HG03280 (cell line): ENCODE measurements at regions not wholly inside any gene's neighbourhood (a gene's known extent, or its start where the extent isn't known, plus 50 kb on each side); places are given as distances from the start of the nearest gene placed in this dataset.

Experiments
- ATAC-seq: cut with Tn5 transposase; IDR thresholded peaks from one replicate; pipeline ENCODE4 v1.9.1; 2021; ENCODE audit warnings: mild to moderate bottlenecking, moderate library complexity; ENCODE audit not compliant: unreplicated experiment

GRCh38 chr2:215517391-215517790 is 81.5 kb upstream of the FN1 start:
- no peak for ATAC-seq

DNA sequence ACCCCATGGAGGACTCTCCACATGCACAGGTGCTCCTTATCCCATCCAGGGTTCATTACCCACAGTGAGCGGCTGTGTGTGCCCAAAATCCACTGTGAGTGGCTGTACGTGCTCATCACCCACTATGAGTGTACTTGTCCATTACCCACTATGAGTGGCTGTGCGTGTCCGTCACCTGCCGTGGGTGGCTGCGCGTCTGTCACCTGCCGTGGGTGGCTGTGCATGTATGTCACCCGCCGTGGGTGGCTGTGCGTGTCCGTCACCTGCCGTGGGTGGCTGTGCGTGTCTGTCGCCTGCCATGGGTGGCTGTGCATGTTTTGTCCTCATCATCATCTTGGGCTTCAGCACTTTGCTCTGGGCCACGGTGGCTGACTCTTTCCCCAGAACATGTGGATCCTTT is 78.6 kb upstream of the FN1 start:
- no peak for ATAC-seq

DNA sequence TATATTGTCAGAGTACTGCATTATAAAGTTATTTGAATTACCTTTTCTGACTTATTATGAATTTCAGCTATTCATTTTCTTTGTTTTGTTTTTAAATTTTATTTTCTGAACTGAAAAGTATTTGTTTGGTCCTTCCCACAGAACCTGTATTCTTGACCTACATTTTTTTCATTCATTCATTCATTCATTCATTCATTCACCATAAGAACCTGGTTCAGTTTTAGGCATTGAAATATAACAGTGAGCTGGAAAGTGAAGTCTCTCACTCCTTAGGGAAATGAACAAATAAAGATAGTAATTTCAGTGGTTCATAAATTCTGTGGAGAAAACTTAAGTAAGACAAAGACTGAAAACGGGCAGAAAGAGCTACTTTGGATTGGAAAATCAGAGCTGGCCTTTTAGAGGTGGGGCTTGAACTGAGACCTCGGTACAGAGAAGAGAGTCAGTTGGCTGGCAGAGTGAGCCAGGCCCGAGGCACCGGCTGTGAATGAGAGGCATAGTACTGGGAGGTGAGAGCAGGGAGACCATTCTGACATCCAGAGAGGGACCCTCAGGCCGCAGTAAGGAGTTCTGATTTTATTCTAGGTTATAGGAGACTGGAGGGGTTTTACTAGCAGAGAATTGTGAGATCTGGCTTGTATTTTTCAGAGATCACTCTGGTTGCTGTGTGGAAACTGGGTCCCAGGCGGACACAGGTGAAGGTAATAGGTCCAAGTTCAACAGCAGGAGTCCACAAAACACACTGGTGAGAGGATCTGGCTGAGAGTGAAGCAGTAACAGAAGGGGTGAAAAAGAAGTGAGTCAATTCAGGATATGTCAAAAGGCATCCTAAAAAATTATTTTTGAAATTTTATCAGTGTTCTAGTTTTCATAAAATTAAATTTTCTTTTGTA is 75.8 kb upstream of the FN1 start:
- ATAC-seq: no peak

DNA sequence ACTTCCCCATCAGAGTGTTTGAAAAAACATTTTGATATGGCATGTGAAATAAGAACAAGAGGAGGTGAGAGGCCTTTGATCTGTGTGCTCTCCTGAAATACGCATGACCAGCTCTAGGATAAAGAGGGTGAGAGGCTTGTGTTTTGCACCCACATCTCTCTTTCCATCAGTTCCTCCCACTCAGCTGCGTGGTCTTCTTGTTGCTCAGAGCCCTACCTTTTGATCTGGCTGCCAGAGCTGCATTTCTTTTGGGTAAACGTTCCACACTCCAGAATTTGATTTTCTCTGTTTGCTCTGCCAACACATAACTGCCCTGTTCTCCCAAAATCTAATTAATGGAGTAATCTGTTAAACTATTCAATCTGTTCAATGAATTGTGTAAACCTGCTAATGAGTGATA is 72.0 kb upstream of the FN1 start:
- ATAC-seq: no peak

GRCh38 chr2:215507136-215507535 is 71.3 kb upstream of the FN1 start:
- no peak for ATAC-seq

DNA sequence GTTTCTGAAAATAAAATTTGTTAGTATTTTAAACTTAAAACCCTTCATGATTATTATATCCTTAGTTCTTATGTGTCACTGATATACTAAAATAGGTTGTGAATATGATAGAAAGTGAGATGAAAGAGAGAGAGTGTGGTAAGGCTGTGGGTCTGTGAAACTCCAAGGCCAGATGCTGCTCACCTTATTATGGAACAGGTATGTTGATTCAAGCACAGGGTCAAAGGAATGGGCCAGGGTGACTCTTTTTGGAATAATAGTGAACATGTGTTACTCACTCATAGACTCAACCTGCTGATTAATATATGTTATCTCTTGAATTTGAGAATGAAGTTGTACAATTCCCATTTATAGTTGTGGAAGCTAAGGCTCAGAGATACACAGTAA is 70.7 kb upstream of the FN1 start:
- no peak for ATAC-seq

- no peak for ATAC-seq
These were observed 69.3 kb upstream of the FN1 start for GRCh38 chr2:215505044-215505786.

- ATAC-seq: no peak
These were observed 68.7 kb upstream of the FN1 start for GRCh38 chr2:215504547-215504946.

- ATAC-seq: no peak
These were observed 67.5 kb upstream of the FN1 start for GRCh38 chr2:215503381-215503780.

GRCh38 chr2:215500466-215500865 is 64.6 kb upstream of the FN1 start:
- no peak for ATAC-seq

DNA sequence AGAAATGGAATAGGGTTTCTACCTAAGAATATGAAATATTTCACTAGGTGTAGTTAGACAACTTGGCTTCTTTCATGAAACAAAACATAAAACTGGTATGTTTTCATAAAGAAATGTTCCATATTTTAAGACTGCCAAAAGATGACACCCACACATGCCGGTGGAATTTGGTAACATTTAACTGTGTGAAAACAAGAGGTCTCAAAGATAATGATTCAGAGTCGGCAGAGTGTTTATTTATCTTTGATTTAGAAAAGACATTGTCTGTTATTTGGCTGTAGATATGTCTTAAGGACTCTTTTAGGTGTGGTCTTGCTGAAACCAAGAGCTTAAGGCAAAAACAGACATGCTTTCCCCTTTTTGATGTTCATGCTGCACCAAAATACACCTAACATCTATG is 63.5 kb upstream of the FN1 start:
- no peak for ATAC-seq

GRCh38 chr2:215498431-215498830 is 62.6 kb upstream of the FN1 start:
- no peak for ATAC-seq

GRCh38 chr2:215493376-215493775 is 57.5 kb upstream of the FN1 start:
- no peak for ATAC-seq

DNA sequence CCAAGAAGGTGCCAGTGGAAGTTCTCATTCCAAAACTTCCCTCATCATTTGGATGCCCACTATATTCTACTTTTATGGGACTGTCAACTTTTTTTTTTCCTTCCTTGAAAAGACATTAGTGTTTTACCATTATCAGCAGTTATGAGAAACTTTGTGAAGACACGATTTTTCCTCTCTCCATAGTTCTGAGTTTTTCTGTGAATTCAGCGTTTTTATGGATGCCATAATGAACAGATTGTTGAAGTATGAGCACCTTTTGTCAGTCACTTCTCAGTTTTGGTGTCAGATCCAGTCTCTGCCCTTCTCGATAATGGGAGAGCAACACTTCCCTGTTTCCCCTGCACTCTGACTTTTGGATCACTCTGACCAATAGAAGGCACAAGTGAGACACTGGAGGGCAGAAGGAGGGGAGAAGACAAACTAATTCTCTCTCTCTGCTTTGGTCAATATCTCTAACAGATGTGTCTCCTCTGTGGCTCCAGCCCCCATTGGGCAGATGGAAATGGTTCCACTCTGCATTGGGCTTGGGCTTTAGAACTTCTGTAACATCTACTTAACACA is 53.5 kb upstream of the FN1 start:
- no peak for ATAC-seq

DNA sequence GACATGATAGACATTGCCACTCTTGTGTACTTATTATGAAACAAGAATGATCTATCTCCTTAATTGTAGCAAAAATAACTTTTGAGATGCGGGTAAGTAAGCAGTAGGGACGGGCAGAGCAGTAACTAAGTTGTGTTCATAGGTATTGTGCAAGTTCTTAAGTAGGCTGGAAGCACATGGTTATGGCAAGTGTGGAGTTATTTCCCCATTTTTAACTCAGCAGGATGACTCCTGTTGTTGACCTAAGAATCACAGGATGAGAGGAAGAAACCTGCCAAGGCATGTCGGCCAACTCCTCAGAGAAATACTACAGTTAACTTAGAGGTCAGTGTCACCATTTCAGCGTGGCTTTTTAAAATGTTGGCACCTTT is 51.1 kb upstream of the FN1 start:
- no peak for ATAC-seq

DNA sequence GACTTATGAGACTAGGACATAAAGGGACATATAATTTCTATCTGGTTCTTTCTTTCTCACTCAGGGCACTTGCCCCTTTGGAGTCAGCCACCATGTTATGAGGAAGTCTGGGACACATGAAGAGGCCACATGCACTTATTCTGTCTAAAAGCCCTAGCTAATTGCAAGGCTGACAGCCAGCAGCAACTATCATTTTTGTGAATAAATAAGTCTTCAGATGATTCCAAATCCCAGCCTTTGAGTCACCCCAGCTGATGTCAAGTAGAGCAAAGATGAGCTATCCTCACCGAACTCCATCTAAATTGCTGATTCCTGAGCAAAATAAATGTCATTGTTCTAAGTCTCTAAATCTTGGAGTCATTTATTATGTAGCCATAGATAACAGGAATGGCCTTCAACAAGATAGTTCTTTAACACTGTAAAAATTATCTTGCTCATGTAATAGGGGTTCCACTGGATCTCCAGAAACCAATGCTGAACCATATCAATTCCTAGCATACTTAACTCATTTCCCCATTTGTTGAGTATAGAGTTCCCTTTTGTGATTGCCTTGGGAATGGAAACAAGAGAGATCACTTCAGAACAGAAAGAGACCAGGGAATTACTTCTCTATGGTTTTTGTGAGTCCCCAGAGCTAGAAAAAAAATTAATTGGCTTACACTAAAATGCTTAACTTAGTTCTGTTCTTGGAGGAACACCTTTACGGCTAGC is 50.6 kb upstream of the FN1 start:
- ATAC-seq: no peak
